Testis (tissue), 2 donors: ENCODE measurements at regions not wholly inside any gene's neighbourhood (a gene's known extent, or its start where the extent isn't known, plus 50 kb on each side); places are given as distances from the start of the nearest gene placed in this dataset.

Experiments used
- CTCF ChIP-seq, 3 experiments: fragments of 450-650 bp in 2 of 3; fragments of 200-600 bp in 1 of 3; sonication (generic) in 1 of 3; IDR thresholded peaks; one replicate each; pipeline ENCODE4 v1.5.1; 2016 to 2019; ENCODE audit warnings: antibody characterized with exemption in 3 of 3, mild to moderate bottlenecking in 2 of 3, moderate library complexity in 1 of 3
- POLR2A ChIP-seq: fragments of 450-650 bp; IDR thresholded peaks from one replicate; pipeline ENCODE4 v1.6.1; 2017; ENCODE audit warnings: antibody characterized with exemption, mild to moderate bottlenecking, moderate library complexity

- no peak for TF ChIP-seq CTCF (IDR thresholded peaks at IDR 0.05)
- TF ChIP-seq POLR2A: no peak
Measured at GRCh38 chrX:45755703-45756102, 555.0 kb upstream of the DIPK2B start.
